ENCODE measurements at regions not wholly inside any gene's neighbourhood (a gene's known extent, or its start where the extent isn't known, plus 50 kb on each side); places are given as distances from the start of the nearest gene placed in this dataset.

DNA sequence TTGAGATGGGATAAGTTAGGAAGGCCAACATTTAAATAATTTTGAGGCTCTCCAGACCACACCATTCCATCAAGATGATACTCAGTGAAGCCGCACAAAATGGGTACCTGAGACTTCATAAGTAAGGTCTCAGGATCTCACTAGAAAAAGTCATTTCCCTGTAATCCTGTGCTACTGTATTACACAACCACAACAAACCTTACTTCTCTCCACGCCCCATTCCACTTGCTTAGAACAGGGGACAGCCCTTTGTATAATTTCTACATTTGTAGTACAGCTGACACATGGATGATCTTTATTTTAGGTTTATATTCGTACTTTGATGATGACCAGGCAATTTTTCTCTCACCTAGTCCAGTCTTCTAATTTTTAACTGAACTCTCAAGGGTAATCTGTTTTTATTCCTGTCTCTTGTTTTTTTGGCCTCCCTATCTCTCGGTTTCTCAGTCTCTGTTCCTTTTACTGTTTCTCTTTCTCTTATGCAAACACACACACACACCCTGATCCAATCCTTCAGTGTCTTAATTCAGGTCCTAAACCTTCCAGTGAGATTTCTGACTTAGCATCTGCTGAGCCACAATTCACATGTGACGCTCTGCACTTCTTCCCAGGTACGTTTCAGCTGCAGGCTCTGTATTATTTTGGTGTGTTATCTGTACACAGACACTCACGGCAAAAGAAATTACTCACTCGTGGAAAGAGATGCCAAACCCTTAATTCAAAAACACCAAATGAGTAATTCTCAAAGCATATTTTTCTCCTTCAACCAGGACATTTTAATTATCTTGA lies 223.2 kb upstream of the THBS1 start:
- no peak overlapping the region for H3K4me3 ChIP-seq (ENCODE audit: low read depth, low read length)

DNA sequence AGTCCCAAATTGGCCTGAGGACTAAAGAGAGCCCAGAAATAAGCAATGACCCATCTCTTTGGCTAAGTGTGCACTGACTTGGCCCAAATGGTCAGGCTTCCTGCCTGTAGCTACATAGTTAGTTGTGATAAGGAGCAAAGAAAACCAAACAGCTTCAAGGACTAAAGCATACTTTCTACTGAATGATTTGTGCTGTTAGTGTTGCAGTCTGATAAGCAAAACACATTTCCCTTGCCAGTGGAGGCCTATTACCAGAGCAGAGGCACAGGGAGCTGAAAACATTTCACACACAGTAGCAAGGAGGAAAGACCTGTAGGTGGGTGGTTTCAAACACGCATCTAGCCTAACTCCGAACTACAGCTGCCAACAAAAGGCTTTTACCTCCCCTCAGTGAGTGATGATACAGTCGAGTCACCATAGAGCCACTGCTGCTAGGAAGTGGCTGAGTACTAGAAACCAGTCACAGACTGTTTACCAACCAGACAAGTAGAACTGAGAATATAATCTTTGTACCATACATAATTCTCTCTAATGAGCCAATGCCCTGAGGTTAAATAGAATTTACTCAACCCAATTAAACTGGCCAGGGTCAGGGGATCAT lies 222.3 kb upstream of the THBS1 start:
- TF ChIP-seq, protein P1, sequence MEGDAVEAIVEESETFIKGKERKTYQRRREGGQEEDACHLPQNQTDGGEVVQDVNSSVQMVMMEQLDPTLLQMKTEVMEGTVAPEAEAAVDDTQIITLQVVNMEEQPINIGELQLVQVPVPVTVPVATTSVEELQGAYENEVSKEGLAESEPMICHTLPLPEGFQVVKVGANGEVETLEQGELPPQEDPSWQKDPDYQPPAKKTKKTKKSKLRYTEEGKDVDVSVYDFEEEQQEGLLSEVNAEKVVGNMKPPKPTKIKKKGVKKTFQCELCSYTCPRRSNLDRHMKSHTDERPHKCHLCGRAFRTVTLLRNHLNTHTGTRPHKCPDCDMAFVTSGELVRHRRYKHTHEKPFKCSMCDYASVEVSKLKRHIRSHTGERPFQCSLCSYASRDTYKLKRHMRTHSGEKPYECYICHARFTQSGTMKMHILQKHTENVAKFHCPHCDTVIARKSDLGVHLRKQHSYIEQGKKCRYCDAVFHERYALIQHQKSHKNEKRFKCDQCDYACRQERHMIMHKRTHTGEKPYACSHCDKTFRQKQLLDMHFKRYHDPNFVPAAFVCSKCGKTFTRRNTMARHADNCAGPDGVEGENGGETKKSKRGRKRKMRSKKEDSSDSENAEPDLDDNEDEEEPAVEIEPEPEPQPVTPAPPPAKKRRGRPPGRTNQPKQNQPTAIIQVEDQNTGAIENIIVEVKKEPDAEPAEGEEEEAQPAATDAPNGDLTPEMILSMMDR (IDR thresholded peaks at IDR 0.05; ENCODE audit: low read depth, low read length) = no peak
- H3K4me3 ChIP-seq (ENCODE audit: low read depth, low read length) = no peak overlapping the region
- peak; percentile 57 for DNase-seq (ENCODE audit: low read depth, low spot score)
- in situ Hi-C loops (cut with HindIII; ENCODE audit: low sequenced_read_pairs) = no loop called here

More for the DNA sequence above, 223.2 kb upstream of the THBS1 start:
- in situ Hi-C loops (cut with HindIII; ENCODE audit: low sequenced_read_pairs) = no loop called here
- TF ChIP-seq, protein P1 (IDR thresholded peaks at IDR 0.05; ENCODE audit: low read depth, low read length) = no peak
- no peak for DNase-seq (ENCODE audit: low read depth, low spot score)

DNA sequence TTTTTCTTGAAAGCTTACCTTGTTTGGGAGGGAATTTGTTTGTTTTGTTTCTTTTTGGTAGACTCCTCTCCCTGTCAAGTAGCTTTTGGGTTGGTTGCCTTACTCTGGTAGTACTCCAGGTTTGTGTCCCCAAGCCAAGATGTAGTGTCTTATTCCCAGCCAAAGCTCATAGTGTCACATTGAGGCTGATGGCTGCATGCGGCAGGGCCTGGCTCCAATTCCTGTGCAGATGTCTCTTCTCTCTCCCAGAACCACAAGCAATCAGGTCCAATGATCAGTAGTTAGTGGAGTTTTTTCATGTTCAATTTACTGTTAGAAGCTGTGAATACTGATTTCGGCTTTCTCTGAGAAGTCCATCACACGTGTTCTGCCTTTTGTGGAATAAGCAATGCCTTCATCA lies 221.1 kb upstream of the THBS1 start:
- no peak for DNase-seq (ENCODE audit: low read depth, low spot score)
- no peak overlapping the region for H3K4me3 ChIP-seq (ENCODE audit: low read depth, low read length)
- TF ChIP-seq, protein P1 (IDR thresholded peaks at IDR 0.05; ENCODE audit: low read depth, low read length) = no peak
- in situ Hi-C loops (cut with HindIII; ENCODE audit: low sequenced_read_pairs) = no loop called here

DNA sequence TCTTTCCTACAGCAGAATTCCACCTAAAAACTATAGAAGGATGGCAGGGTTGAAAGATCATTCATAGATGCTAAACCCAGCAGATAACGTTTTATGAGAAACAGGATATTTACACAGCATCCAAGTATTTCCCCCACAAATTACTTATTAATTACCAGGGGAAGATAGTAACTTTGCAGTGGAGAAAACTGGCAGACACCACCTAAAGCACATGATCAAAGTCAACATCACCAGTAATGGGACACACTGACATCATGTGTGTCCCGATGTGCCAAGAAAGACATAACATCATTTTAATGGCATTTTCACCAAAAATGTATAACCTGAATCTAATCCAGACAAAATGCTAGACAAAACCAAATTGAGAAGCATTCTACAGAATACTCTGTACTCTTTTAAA lies 220.4 kb upstream of the THBS1 start:
- no peak for DNase-seq (ENCODE audit: low read depth, low spot score)
- in situ Hi-C loops (cut with HindIII; ENCODE audit: low sequenced_read_pairs) = no loop called here
- no peak overlapping the region for H3K4me3 ChIP-seq (ENCODE audit: low read depth, low read length)
- TF ChIP-seq, protein P1 (IDR thresholded peaks at IDR 0.05; ENCODE audit: low read depth, low read length) = no peak

DNA sequence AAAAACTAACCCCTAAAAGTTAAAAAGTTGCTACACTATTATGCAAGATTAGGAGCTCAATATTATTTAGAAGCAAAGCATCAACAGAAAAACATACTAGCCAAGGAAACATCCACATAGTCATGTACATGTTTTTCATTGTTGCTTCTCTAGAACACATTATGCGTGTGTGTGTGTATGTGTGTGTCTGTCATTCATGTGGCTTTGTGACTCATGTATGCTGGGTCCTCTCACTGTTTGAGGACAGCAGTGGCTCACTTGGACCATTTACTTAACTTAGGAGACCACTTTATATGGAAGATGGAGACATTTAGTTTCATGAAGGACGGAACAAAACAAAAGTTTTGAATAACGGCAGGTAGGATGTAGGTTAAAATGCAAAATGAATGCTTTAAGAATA lies 219.4 kb upstream of the THBS1 start:
- in situ Hi-C loops (cut with HindIII; ENCODE audit: low sequenced_read_pairs) = no loop called here

DNA sequence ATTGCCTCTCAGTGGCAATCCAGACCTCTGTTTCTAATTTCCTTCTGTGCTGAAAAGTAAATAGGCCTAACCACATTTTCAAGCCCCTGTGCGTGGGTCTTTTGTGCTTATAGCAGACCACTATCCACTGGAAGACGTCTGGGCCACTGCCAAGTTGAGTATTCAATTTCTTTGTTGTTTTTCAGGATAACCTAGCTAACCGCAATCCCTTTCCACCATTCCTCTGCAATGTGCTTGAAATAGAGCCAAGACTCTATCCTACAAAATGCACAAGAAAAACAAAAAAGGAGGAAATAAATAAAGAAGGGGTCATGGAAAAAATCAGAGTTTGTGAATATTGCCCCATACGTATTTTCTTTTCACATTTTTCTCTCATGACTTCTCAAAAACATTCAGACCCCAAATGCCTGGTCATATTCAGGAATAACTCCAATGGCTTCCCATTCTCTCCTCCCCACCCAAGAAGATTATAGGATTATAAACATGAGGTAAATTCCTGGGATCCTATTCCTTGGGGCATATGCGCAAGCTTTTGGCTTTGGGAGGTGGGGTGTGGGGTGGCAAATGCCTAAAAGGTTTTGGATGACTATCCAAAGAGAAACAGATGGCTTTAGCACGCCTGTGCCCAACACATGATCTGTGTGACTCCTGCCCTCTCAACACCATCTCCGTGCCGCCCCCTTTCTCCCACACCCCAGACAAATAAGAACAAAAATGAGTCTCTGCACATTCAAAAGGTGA lies 217.9 kb upstream of the THBS1 start:
- H3K4me3 ChIP-seq (ENCODE audit: low read depth, low read length) = no peak overlapping the region
- DNase-seq (ENCODE audit: low read depth, low spot score) = peak; percentile 98
- in situ Hi-C loops (cut with HindIII; ENCODE audit: low sequenced_read_pairs) = no loop called here
- TF ChIP-seq, protein P1 (IDR thresholded peaks at IDR 0.05; ENCODE audit: low read depth, low read length) = no peak

More for the DNA sequence above, 219.4 kb upstream of the THBS1 start:
- TF ChIP-seq, protein P1 (IDR thresholded peaks at IDR 0.05; ENCODE audit: low read depth, low read length) = no peak
- no peak overlapping the region for H3K4me3 ChIP-seq (ENCODE audit: low read depth, low read length)
- DNase-seq (ENCODE audit: low read depth, low spot score) = no peak

Measured in astrocyte of the spinal cord (primary cell).